ENCODE measurements at regions not wholly inside any gene's neighbourhood (a gene's known extent, or its start where the extent isn't known, plus 50 kb on each side); places are given as distances from the start of the nearest gene placed in this dataset.

DNA sequence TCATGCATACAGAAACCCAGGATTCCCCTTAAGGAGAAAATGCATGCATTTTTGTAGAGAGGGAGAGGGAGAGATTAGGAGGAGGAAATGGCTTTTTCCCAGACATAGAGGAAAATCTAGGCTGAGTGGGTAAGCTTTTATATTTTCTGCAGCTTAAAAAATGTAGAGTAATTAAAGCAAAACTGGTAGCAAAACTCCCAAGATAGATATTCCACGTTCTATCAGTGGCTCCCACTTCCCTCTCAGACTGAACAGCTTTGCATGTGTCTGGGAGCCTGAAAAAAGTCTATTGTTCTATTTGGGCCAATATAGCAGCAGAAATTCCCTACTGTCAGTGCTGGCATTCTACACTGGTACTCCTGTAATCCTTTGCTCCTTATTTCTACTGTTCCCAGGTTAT, 110.8 kb upstream of the CADPS start:
- TF ChIP-seq, protein P1, sequence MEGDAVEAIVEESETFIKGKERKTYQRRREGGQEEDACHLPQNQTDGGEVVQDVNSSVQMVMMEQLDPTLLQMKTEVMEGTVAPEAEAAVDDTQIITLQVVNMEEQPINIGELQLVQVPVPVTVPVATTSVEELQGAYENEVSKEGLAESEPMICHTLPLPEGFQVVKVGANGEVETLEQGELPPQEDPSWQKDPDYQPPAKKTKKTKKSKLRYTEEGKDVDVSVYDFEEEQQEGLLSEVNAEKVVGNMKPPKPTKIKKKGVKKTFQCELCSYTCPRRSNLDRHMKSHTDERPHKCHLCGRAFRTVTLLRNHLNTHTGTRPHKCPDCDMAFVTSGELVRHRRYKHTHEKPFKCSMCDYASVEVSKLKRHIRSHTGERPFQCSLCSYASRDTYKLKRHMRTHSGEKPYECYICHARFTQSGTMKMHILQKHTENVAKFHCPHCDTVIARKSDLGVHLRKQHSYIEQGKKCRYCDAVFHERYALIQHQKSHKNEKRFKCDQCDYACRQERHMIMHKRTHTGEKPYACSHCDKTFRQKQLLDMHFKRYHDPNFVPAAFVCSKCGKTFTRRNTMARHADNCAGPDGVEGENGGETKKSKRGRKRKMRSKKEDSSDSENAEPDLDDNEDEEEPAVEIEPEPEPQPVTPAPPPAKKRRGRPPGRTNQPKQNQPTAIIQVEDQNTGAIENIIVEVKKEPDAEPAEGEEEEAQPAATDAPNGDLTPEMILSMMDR (IDR thresholded peaks at IDR 0.05; ENCODE audit: poor library complexity, severe bottlenecking): no peak
- peaks cover 5% of the 10 kb centered on the region for H3K27me3 ChIP-seq (ENCODE audit: insufficient read depth, poor library complexity, severe bottlenecking)
- H3K4me1 ChIP-seq (ENCODE audit: insufficient read depth, poor library complexity, severe bottlenecking): no peaks in the 10 kb centered on the region
- H3K27ac ChIP-seq (ENCODE audit: poor library complexity, severe bottlenecking): no peak overlapping the region
- no peak overlapping the region for H3K4me3 ChIP-seq (ENCODE audit: severe bottlenecking)
- ATAC-seq (ENCODE audit: low read depth) (no peak), DNase-seq (ENCODE audit: low spot score) (no peak)
- H3K9me3 ChIP-seq (ENCODE audit: severe bottlenecking): no peaks in the 10 kb centered on the region
- H3K36me3 ChIP-seq (ENCODE audit: low read depth): no peaks in the 10 kb centered on the region

DNA sequence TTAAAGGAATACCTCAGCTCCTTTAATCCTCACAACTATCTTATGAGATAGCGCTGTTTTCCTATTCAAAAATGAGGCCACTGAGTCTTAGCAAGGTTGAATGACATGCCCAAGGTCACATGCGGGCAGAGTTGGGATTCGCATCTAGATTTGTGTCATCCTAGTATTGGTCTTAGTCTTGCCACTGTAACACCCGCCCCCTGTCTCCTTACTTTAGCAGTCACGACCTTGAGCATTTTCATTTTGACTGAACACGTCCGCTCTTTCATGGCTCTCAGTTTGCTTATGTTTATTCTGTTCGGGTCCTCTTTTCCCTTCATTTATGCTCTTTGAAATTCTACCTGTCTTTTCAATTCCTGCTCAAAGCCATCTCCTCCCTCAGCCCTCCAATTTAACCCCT, 112.5 kb upstream of the CADPS start:
- H3K36me3 ChIP-seq (ENCODE audit: low read depth): no peaks in the 10 kb centered on the region

DNA sequence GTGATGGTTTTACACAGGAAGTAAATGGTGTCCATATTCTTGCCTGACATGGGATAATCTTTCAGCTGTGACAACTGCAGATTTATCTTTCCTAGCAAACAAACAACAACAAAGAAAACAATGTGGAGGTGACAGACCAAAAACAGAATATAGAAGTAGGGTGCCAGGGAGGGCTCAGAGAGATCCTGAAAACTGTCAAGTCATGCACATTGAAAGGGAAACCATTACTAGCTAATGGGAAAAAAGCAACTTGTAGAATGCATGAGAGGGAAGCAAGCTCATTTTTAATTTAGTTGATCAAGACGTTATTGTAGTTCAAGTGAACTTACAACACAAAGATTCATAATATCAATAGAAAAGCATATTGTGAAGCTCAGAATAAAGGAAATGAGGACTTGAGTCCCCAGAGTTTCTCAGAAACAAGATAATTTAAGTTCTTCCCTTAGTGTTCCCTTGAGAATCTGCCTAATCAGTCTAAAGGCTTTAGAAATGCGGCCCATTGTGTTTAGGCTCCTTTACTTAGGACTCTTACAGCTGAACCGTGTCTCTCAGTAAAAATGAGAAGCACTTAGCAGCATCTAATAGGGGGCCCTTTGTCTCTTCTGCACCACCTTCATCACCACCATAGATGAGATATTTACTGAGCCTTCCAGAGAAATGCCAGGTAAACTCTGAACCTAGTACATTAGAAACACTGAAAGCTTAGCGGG, 115.6 kb upstream of the CADPS start:
- peaks cover 6% of the 10 kb centered on the region for H3K27me3 ChIP-seq (ENCODE audit: insufficient read depth, poor library complexity, severe bottlenecking)
- H3K4me1 ChIP-seq (ENCODE audit: insufficient read depth, poor library complexity, severe bottlenecking): no peaks in the 10 kb centered on the region
- no peaks in the 10 kb centered on the region for H3K36me3 ChIP-seq (ENCODE audit: low read depth)
- DNase-seq (ENCODE audit: low spot score): no peak
- no peak overlapping the region for H3K27ac ChIP-seq (ENCODE audit: poor library complexity, severe bottlenecking)
- H3K9me3 ChIP-seq (ENCODE audit: severe bottlenecking): no peaks in the 10 kb centered on the region
- no peak for ATAC-seq (ENCODE audit: low read depth)
- TF ChIP-seq, protein P1 (IDR thresholded peaks at IDR 0.05; ENCODE audit: poor library complexity, severe bottlenecking): no peak
- no peak overlapping the region for H3K4me3 ChIP-seq (ENCODE audit: severe bottlenecking)

More for the DNA sequence above, 112.5 kb upstream of the CADPS start:
- Histone ChIP-seq H3K27ac (ENCODE audit: poor library complexity, severe bottlenecking) (no peak overlapping the region), H3K9me3 (ENCODE audit: severe bottlenecking) (no peaks in the 10 kb centered on the region), H3K27me3 (ENCODE audit: insufficient read depth, poor library complexity, severe bottlenecking) (peaks cover 6% of the 10 kb centered on the region), H3K4me1 (ENCODE audit: insufficient read depth, poor library complexity, severe bottlenecking) (no peaks in the 10 kb centered on the region), H3K4me3 (ENCODE audit: severe bottlenecking) (no peak overlapping the region)
- DNase-seq (ENCODE audit: low spot score): no peak
- TF ChIP-seq, protein P1 (IDR thresholded peaks at IDR 0.05; ENCODE audit: poor library complexity, severe bottlenecking): no peak
- ATAC-seq (ENCODE audit: low read depth): no peak

DNA sequence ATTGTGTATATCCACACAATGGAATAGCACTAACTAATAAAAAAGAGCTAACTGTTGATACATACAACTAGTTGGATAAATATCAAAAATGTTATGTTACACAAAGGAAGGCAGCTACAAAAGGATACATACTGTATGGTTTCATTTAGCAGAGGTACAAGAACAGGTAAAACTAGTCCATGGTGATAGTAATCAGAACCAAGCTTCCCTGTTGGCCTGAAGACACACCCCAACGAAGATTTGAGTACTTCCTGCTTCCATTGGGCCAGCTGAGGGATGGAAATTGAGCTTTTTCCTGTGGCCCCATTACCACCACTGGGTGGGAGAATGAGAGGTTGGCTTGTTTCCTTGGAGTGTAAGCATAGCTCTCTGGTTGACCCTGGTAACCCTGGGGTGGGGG, 117.3 kb upstream of the CADPS start:
- no peak for ATAC-seq (ENCODE audit: low read depth)
- Histone ChIP-seq H3K4me3 (ENCODE audit: severe bottlenecking) (no peak overlapping the region), H3K4me1 (ENCODE audit: insufficient read depth, poor library complexity, severe bottlenecking) (no peaks in the 10 kb centered on the region), H3K27me3 (ENCODE audit: insufficient read depth, poor library complexity, severe bottlenecking) (peaks cover 12% of the 10 kb centered on the region), H3K9me3 (ENCODE audit: severe bottlenecking) (no peaks in the 10 kb centered on the region), H3K36me3 (ENCODE audit: low read depth) (no peaks in the 10 kb centered on the region), H3K27ac (ENCODE audit: poor library complexity, severe bottlenecking) (no peak overlapping the region)
- no peak for DNase-seq (ENCODE audit: low spot score)
- TF ChIP-seq, protein P1 (IDR thresholded peaks at IDR 0.05; ENCODE audit: poor library complexity, severe bottlenecking): no peak

DNA sequence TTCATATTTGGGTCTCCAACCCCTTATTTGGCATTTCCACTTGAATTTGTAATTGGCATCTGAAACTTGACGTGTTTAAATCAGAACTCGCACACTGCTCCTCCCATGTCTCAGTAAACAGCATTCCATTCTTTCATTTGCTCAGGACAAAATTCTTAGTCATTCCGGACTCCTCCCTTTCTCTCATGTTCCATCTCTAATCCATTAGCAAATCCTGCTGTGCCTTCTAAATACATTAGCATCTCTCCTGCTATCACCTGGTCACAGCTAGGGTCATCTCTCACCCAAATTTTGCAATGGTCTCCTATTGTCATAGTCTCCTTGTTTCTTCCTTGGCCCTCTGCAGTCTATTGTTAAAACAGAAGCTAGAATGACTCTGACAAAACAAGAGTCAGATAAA, 119.9 kb upstream of the CADPS start:
- H3K9me3 ChIP-seq (ENCODE audit: severe bottlenecking): no peaks in the 10 kb centered on the region
- ATAC-seq (ENCODE audit: low read depth) (peak; percentile 40; the same call in 1 of the 3 replicates), DNase-seq (ENCODE audit: low spot score) (no peak)
- no peaks in the 10 kb centered on the region for H3K4me1 ChIP-seq (ENCODE audit: insufficient read depth, poor library complexity, severe bottlenecking)
- TF ChIP-seq, protein P1 (IDR thresholded peaks at IDR 0.05; ENCODE audit: poor library complexity, severe bottlenecking): no peak
- no peaks in the 10 kb centered on the region for H3K36me3 ChIP-seq (ENCODE audit: low read depth)
- H3K27ac ChIP-seq (ENCODE audit: poor library complexity, severe bottlenecking): no peak overlapping the region
- H3K27me3 ChIP-seq (ENCODE audit: insufficient read depth, poor library complexity, severe bottlenecking): peaks cover 12% of the 10 kb centered on the region
- no peak overlapping the region for H3K4me3 ChIP-seq (ENCODE audit: severe bottlenecking)
